IMR-90 (cell line): ENCODE measurements at regions not wholly inside any gene's neighbourhood (a gene's known extent, or its start where the extent isn't known, plus 50 kb on each side); places are given as distances from the start of the nearest gene placed in this dataset.

Experiments
- ATAC-seq: fragments of 200-7000 bp; cut with Tn5 transposase; 2 replicates; pipeline ENCODE4 v1.9.1; 2020; ENCODE audit warnings: low read depth, mild to moderate bottlenecking, moderate library complexity
- BruUV-seq: library from RNA; stranded (reverse); fragments of 400-500 nt; replicated peaks from 2 replicates; lab custom pipeline; 2021; lab: Mats Ljungman, UMichigan
- CTCF ChIA-PET: fragments of 300-600 bp; formaldehyde crosslinking; extraction: SDS; loops from one replicate; lab custom pipeline; 2021; ENCODE audit warnings: antibody characterized with exemption; lab: Yijun Ruan, JAX
- POLR2A ChIA-PET: fragments of 300-600 bp; sonication (Branson Sonifier 250); formaldehyde crosslinking; loops from one replicate; lab custom pipeline; 2022; ENCODE audit warnings: antibody characterized with exemption; ENCODE audit not compliant: unreplicated experiment; lab: Charles Lee
- DNase-seq: peaks from one replicate; pipeline ENCODE4 v3.0.0; 2013
- H2AFZ ChIP-seq: replicated peaks from 2 replicates; pipeline ENCODE3; 2013; ENCODE audit warnings: low read length, mild to moderate bottlenecking; ENCODE audit not compliant: poor library complexity
- H2AK5ac ChIP-seq: 2 replicates; pipeline ENCODE4 v1.6.1; 2013; ENCODE audit warnings: low read depth, low read length, inconsistent platforms
- H2AK9ac ChIP-seq: replicated peaks from 2 replicates; pipeline ENCODE3; 2013; ENCODE audit warnings: mild to moderate bottlenecking, low read depth, low read length, moderate library complexity; ENCODE audit not compliant: poor library complexity
- H2BK120ac ChIP-seq: 2 replicates; pipeline ENCODE4 v1.6.1; 2013; ENCODE audit warnings: low read depth, low read length, inconsistent platforms
- H2BK15ac ChIP-seq: 3 replicates; pipeline ENCODE4 v1.6.1; 2013; ENCODE audit warnings: low read depth, low read length, inconsistent platforms
- H2BK20ac ChIP-seq: 2 replicates; pipeline ENCODE4 v1.6.1; 2013; ENCODE audit warnings: low read depth, mild to moderate bottlenecking, inconsistent platforms, low read length, moderate library complexity
- H2BK5ac ChIP-seq: 2 replicates; pipeline ENCODE4 v1.6.1; 2013; ENCODE audit warnings: mild to moderate bottlenecking, low read depth, low read length, inconsistent platforms; ENCODE audit not compliant: poor library complexity, severe bottlenecking
- H3K14ac ChIP-seq: replicated peaks from 2 replicates; pipeline ENCODE4 v1.6.1; 2013; ENCODE audit warnings: low read depth, low read length, inconsistent platforms
- H3K18ac ChIP-seq: 2 replicates; pipeline ENCODE4 v1.6.1; 2013; ENCODE audit warnings: low read depth, low read length, control low read depth
- H3K23ac ChIP-seq: 2 replicates; pipeline ENCODE4 v1.6.1; 2013; ENCODE audit warnings: low read depth, low read length, inconsistent platforms
- H3K27ac ChIP-seq: 2 replicates; pipeline ENCODE4 v1.5.1; 2013; ENCODE audit warnings: mild to moderate bottlenecking, control low read depth, low read length; ENCODE audit not compliant: insufficient read depth
- H3K27me3 ChIP-seq: 2 replicates; pipeline ENCODE4 v1.6.1; 2013; ENCODE audit warnings: low read length; ENCODE audit not compliant: control insufficient read depth, insufficient read depth
- H3K36me3 ChIP-seq: 2 replicates; pipeline ENCODE4 v1.6.1; 2013; ENCODE audit warnings: low read length, mixed read lengths; ENCODE audit not compliant: control insufficient read depth, insufficient read depth
- H3K4ac ChIP-seq: 2 replicates; pipeline ENCODE4 v1.6.1; 2013; ENCODE audit warnings: low read depth, low read length, inconsistent platforms
- H3K4me1 ChIP-seq: 2 replicates; pipeline ENCODE4 v1.6.1; 2013; ENCODE audit warnings: low read length, mixed read lengths; ENCODE audit not compliant: control insufficient read depth, insufficient read depth
- H3K4me2 ChIP-seq: 2 replicates; pipeline ENCODE4 v1.6.1; 2013; ENCODE audit warnings: low read depth, mild to moderate bottlenecking, control low read depth, low read length, moderate library complexity
- H3K4me3 ChIP-seq: 2 replicates; pipeline ENCODE4 v1.5.1; 2013; ENCODE audit warnings: low read depth, mild to moderate bottlenecking, control low read depth, low read length, moderate library complexity; ENCODE audit not compliant: insufficient read depth
- H3K56ac ChIP-seq: 2 replicates; pipeline ENCODE4 v1.6.1; 2013; ENCODE audit warnings: low read length, inconsistent platforms; ENCODE audit not compliant: insufficient read depth; ENCODE audit errors: extremely low read depth
- H3K79me1 ChIP-seq, 2 experiments: 2 replicates each; pipeline ENCODE4 v1.6.1; 2013; ENCODE audit warnings: low read length in 2 of 2, inconsistent platforms in 1 of 2, low read depth in 1 of 2
- H3K9ac ChIP-seq: 2 replicates; pipeline ENCODE4 v1.6.1; 2013; ENCODE audit warnings: low read depth, low read length, control low read depth
- H3K9me1 ChIP-seq: 2 replicates; pipeline ENCODE4 v1.6.1; 2013; ENCODE audit warnings: low read length, inconsistent platforms; ENCODE audit not compliant: insufficient read depth
- H3K9me3 ChIP-seq: 2 replicates; pipeline ENCODE4 v1.6.1; 2013; ENCODE audit warnings: low read length; ENCODE audit not compliant: control insufficient read depth, insufficient read depth
- H4K20me1 ChIP-seq: 2 replicates; pipeline ENCODE4 v1.6.1; 2013; ENCODE audit warnings: low read length, inconsistent platforms; ENCODE audit not compliant: insufficient read depth
- H4K5ac ChIP-seq: 2 replicates; pipeline ENCODE4 v1.6.1; 2013; ENCODE audit warnings: mild to moderate bottlenecking, low read depth, low read length, control low read depth
- H4K8ac ChIP-seq, 2 experiments: 2 replicates each; pipeline ENCODE4 v1.6.1; 2013; ENCODE audit warnings: low read depth in 2 of 2, low read length in 2 of 2, control low read depth in 1 of 2, inconsistent platforms in 1 of 2
- H4K91ac ChIP-seq: 2 replicates; pipeline ENCODE4 v1.6.1; 2013; ENCODE audit warnings: low read depth, low read length, inconsistent platforms; ENCODE audit not compliant: insufficient read depth
- BHLHE40 ChIP-seq: fragments of 150-350 bp; IDR thresholded peaks from 2 replicates; pipeline ENCODE4 v1.6.1; 2016; ENCODE audit warnings: mild to moderate bottlenecking, low read depth, low read length
- CEBPB ChIP-seq: IDR thresholded peaks from 2 replicates; pipeline ENCODE4 v1.6.1; 2012; ENCODE audit warnings: low read depth, low read length, improper control_type of control experiment
- CHD1 ChIP-seq: IDR thresholded peaks from 2 replicates; pipeline ENCODE4 v1.6.1; 2012; ENCODE audit warnings: low read depth, low read length, improper control_type of control experiment
- CTCF ChIP-seq: conservative IDR thresholded peaks from 2 replicates; pipeline ENCODE4 v1.5.1; 2012; ENCODE audit warnings: mild to moderate bottlenecking, low read depth, low read length, improper control_type of control experiment
- ELK1 ChIP-seq: fragments of 150-350 bp; IDR thresholded peaks from 2 replicates; pipeline ENCODE4 v1.6.1; 2016; ENCODE audit warnings: low read depth, mild to moderate bottlenecking, low read length, moderate library complexity, borderline replicate concordance
- FOS ChIP-seq: fragments of 150-350 bp; IDR thresholded peaks from 2 replicates; pipeline ENCODE4 v1.6.1; 2016; ENCODE audit warnings: low read depth, low read length
- MAFK ChIP-seq: IDR thresholded peaks from 2 replicates; pipeline ENCODE4 v1.6.1; 2012; ENCODE audit warnings: low read depth, low read length, improper control_type of control experiment
- MAZ ChIP-seq: IDR thresholded peaks from 2 replicates; pipeline ENCODE4 v1.6.1; 2012; ENCODE audit warnings: low read depth, mild to moderate bottlenecking, low read length, improper control_type of control experiment, moderate library complexity, borderline replicate concordance
- MXI1 ChIP-seq: IDR thresholded peaks from 2 replicates; pipeline ENCODE4 v1.6.1; 2012; ENCODE audit warnings: low read depth, mild to moderate bottlenecking, low read length, moderate library complexity, borderline replicate concordance
- NFE2L2 ChIP-seq: fragments of 150-350 bp; IDR thresholded peaks from 2 replicates; pipeline ENCODE4 v1.6.1; 2016; ENCODE audit warnings: low read depth, mild to moderate bottlenecking, low read length
- POLR2A ChIP-seq: IDR thresholded peaks from 2 replicates; pipeline ENCODE4 v1.6.1; 2012; ENCODE audit warnings: mild to moderate bottlenecking, low read depth, low read length
- RAD21 ChIP-seq: IDR thresholded peaks from 2 replicates; pipeline ENCODE4 v1.6.1; 2012; ENCODE audit warnings: low read length, improper control_type of control experiment
- RCOR1 ChIP-seq: IDR thresholded peaks from 2 replicates; pipeline ENCODE4 v1.6.1; 2012; ENCODE audit warnings: mild to moderate bottlenecking, low read length, improper control_type of control experiment; ENCODE audit not compliant: insufficient replicate concordance
- RFX5 ChIP-seq: IDR thresholded peaks from 2 replicates; pipeline ENCODE4 v1.8.0; 2012; ENCODE audit warnings: low read depth, mild to moderate bottlenecking, low read length, moderate library complexity
- SMC3 ChIP-seq: fragments of 150-350 bp; IDR thresholded peaks from 2 replicates; pipeline ENCODE4 v1.6.1; 2016; ENCODE audit warnings: low read depth, mild to moderate bottlenecking, antibody characterized with exemption, low read length, moderate library complexity
- USF2 ChIP-seq: fragments of 150-350 bp; IDR thresholded peaks from 2 replicates; pipeline ENCODE4 v1.6.1; 2017; ENCODE audit warnings: mild to moderate bottlenecking, antibody characterized with exemption, low read length, low read depth
- WGBS, 2 experiments: methylation state at CpG; one replicate each; pipeline versions ENCODE4 v1.1.5 to v1.1.7; 2013; ENCODE audit warnings: missing lambda C conversion rate in 2 of 2; ENCODE audit not compliant: insufficient read length in 1 of 2; ENCODE audit errors: extremely low coverage in 2 of 2; 5-methylcytosine and 5-hydroxymethylcytosine counted together
- dilution Hi-C: fragments of 300-500 bp; cut with HindIII; formaldehyde crosslinking; loops from one replicate; pipeline ENCODE4 v1.14.3; 2018; ENCODE audit warnings: low sequenced_read_pairs; ENCODE audit not compliant: unreplicated experiment
- in situ Hi-C: fragments of 300-500 bp; cut with MboI; formaldehyde crosslinking; loops from 3 replicates; pipeline ENCODE4 v1.14.3; 2019; ENCODE audit warnings: low sequenced_read_pairs, inconsistent platforms, mixed read lengths
- intact Hi-C: fragments of 100-400 bp; cut with micrococcal nuclease; formaldehyde crosslinking; loops from 2 replicates; pipeline ENCODE4 v1.10.0; 2022

GRCh38 chr18:65423776-65424175, 327.0 kb upstream of the CDH7 start:
- Histone ChIP-seq H2AFZ (no peak overlapping the region), H2BK5ac (no peak overlapping the region), H3K36me3 (no peaks in the 10 kb centered on the region), H2AK9ac (no peak overlapping the region), H4K20me1 (no peaks in the 10 kb centered on the region), H2BK20ac (no peak overlapping the region), H3K18ac (no peak overlapping the region), H2AK5ac (no peak overlapping the region), H3K4ac (no peak overlapping the region), H3K27me3 (no peaks in the 10 kb centered on the region), H3K56ac (no peak overlapping the region), H3K4me3 (no peak overlapping the region), H3K9me3 (peaks cover 3% of the 10 kb centered on the region), H3K9me1 (no peaks in the 10 kb centered on the region), H3K4me1 (no peaks in the 10 kb centered on the region), H4K5ac (no peak overlapping the region), H4K8ac (no peak overlapping the region), H2BK15ac (no peak overlapping the region), H3K14ac (no peak overlapping the region), H2BK120ac (no peak overlapping the region), H3K79me1 (no peaks in the 10 kb centered on the region), H4K91ac (no peak overlapping the region), H3K9ac (no peak overlapping the region), H3K4me2 (no peak overlapping the region), H3K27ac (no peak overlapping the region), H3K23ac (no peak overlapping the region)
- intact Hi-C loops (no loop called here), in situ Hi-C loops (no loop called here), dilution Hi-C loops (no loop called here)
- ATAC-seq (no peak), DNase-seq (no peak)
- POLR2A ChIA-PET = no interaction called here
- BruUV-seq = no TSS peak
- WGBS, 2 experiments = no CpG with 5 or more reads among the region's 4 CpGs
- CTCF ChIA-PET = no interaction called here
- TF ChIP-seq CHD1 (no peak), MXI1 (no peak), CTCF (no peak), MAFK (no peak), CEBPB (no peak), ELK1 (no peak), BHLHE40 (no peak), NFE2L2 (no peak), USF2 (no peak), RFX5 (no peak), RAD21 (no peak), FOS (no peak), RCOR1 (no peak), SMC3 (no peak), MAZ (no peak), POLR2A (no peak)
